ACHN (cell line): ENCODE measurements at regions not wholly inside any gene's neighbourhood (a gene's known extent, or its start where the extent isn't known, plus 50 kb on each side); places are given as distances from the start of the nearest gene placed in this dataset.
"Not testable (repeated sequence)": the region's sequence is repeated elsewhere in the genome, so short reads cannot be mapped to it uniquely, and the experiment has no call there.

Source experiments
- DNase-seq: peaks from one replicate; pipeline ENCODE4 v3.0.0-alpha.2; 2015
- in situ Hi-C: cut with HindIII; loops from 2 replicates; pipeline ENCODE4 v1.10.0; 2017; ENCODE audit warnings: low sequenced_read_pairs, low pct_ligation_motif_present, low pct_unique_long_range_greater_than_20kb

- DNase-seq, in situ Hi-C loops: not testable (repeated sequence)
Measured at GRCh38 chr1:206256935-206257334, 53.6 kb downstream of the SRGAP2 start.

GRCh38 chr1:206261473-206261872 is 58.1 kb downstream of the SRGAP2 start:
- in situ Hi-C loops, DNase-seq: not testable (repeated sequence)

DNA sequence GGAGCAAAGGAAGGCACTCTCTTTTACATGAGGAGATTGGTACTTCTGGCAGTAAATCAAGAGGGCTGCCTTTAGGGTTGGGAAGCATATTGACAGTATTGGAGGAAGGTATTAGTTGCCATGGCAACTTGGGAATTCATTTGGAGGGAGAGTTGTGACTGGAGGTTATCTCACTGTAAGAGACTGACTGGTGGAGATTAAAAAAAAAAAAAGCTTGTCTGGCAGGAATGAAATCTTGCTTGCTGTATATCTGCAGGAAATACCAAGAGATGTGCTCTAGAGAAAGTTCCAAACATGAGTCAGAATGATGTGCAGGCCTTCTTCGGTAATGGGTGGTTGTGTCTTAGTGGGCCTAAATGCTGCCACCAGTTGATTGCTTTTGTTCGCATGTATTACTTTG is 59.1 kb downstream of the SRGAP2 start:
- DNase-seq, in situ Hi-C loops: not testable (repeated sequence)

DNA sequence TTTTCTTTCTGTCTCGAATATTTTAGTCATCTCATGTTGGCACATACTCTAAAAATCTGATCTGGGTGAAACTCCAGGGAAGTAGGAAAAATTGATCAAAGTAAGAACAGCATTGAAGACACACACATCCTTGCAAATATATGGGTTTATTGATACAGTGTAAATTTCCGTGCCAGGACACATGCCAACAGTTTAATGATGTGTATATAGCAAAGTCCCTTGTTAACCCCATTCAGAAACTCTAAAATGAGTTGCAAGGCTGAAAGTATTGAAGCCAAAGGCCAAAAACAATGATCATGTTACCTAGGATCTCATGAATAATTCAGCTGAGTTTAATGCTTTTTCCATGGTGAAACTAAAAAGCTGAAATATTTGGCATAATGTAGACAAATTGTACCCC is 61.6 kb downstream of the SRGAP2 start:
- DNase-seq, in situ Hi-C loops: not testable (repeated sequence)

DNA sequence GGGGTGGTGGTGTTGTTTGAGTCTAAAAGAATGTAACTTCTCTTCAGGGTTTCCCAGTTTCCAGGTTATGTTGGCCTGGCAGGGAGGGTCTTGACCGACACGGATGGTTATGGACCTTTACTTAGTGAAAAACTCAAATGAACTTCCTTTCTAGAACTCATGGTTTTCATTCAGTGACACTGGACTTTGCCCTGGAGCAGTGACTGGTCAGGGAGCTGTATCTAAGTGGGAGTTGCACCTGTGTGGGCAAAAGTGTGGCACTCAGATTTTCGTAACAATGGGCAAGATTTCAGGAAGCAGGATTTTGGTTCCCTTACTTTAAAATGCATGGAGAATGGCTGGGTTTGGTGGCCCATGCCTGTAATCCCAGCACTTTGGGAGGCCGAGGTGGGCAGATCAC is 67.8 kb downstream of the SRGAP2 start:
- in situ Hi-C loops, DNase-seq: not testable (repeated sequence)

DNA sequence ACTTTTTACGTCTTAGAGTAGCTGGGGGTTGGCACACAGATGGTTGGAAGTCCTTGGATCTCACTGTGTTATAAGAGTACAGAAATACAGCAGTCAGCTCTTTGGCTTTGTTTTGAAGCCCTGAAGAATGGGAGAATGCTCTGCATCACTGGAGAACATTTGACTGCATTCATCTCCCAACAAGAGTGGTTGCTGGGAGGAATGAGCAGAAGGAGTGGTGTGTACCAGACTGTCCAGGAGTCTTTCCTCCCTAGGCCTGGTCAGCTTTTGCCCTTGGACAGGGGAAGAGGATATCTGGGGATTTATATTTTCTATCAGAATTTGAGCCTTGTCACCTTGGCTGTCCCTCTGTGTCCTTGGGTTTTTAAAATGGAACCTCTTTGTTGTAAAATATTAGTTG is 69.8 kb downstream of the SRGAP2 start:
- DNase-seq, in situ Hi-C loops: not testable (repeated sequence)

- in situ Hi-C loops, DNase-seq: not testable (repeated sequence)
Measured at GRCh38 chr1:206276143-206276542, 72.8 kb downstream of the SRGAP2 start.

GRCh38 chr1:206278683-206279082 is 75.3 kb downstream of the SRGAP2 start:
- in situ Hi-C loops: not testable (repeated sequence)
- DNase-seq: peak; percentile 0

GRCh38 chr1:206280683-206281082 is 77.3 kb downstream of the SRGAP2 start:
- DNase-seq, in situ Hi-C loops: not testable (repeated sequence)

DNA sequence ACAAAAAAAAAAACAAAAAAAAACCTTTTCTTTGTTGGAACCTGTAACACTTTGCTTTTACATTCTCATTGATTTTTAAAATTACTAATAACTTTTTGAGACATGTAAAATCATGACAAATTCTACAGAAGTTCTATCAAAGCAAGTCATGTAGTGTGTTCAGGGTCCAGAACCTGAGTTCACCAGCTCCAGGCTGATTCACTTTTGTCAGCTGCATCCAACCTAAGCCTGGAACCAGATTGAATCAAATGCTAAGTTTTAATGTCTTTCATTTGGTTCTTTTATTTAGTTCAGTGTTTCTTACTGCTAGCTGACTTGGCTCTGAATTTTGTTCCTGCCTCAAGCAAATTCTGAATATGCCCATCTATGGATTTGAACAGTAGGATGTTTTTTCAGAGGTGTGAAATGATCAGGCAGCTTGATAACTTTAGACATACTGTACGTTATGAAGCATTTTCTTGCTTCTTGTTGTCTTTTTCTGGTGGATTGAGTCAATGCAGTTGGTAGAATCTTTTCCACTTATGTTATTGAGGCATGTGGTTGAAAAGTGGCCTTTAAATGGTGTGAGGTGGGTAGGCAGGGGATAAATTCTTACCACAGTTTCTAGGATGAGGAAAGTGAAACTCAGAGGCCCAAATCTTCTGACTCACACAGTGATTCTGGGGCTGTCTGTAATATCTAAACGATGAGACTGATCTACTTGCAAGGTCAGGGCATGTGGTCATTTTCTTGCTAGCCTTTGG is 78.7 kb downstream of the SRGAP2 start:
- in situ Hi-C loops, DNase-seq: not testable (repeated sequence)

DNA sequence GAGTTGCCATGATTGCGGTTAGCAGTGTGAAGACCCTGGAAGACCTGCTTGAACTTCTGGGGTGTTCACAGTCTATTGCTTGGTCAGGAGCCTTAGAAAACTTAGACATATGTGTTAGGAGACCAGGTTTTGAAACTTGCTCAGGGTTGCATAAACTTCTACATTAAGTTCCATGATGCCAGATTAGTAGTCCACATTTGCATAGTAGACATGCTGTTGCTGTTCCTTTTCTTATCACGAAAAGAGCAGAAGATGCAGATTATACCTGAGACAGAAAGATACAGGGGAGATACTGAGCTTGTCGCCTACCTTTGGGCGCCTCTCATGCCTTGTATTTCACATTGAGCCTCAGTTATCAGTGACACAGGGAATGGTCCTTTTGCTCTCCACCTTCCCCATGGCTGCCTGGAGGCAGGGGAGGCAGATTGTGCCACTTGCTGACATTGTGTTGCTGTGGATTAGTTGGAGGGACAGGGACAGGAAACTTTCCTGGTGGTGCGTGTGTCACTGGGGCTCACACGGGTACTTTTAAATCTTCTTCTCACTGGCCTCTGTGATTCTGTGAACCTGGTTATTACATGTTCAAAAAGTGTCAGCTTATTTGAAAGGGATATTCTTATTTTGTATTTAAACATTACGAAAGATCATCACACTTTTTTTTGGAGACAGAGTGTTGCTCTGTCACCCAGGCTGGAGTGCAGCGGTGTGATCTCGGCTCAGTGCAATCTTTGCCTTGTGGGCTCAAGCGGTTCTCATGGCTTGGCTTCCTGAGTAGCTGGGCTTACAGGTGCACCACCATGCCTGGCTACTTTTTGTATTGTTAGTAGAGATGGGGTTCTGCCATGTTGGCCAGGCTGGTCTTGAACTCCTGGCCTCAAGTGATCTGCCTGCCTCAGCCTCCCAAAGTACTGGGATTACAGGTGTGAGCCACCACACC is 82.0 kb downstream of the SRGAP2 start:
- DNase-seq, in situ Hi-C loops: not testable (repeated sequence)

GRCh38 chr1:206287759-206288158 is 84.4 kb downstream of the SRGAP2 start:
- in situ Hi-C loops, DNase-seq: not testable (repeated sequence)

- in situ Hi-C loops, DNase-seq: not testable (repeated sequence)
Measured at GRCh38 chr1:206288453-206288852, 85.1 kb downstream of the SRGAP2 start.

DNA sequence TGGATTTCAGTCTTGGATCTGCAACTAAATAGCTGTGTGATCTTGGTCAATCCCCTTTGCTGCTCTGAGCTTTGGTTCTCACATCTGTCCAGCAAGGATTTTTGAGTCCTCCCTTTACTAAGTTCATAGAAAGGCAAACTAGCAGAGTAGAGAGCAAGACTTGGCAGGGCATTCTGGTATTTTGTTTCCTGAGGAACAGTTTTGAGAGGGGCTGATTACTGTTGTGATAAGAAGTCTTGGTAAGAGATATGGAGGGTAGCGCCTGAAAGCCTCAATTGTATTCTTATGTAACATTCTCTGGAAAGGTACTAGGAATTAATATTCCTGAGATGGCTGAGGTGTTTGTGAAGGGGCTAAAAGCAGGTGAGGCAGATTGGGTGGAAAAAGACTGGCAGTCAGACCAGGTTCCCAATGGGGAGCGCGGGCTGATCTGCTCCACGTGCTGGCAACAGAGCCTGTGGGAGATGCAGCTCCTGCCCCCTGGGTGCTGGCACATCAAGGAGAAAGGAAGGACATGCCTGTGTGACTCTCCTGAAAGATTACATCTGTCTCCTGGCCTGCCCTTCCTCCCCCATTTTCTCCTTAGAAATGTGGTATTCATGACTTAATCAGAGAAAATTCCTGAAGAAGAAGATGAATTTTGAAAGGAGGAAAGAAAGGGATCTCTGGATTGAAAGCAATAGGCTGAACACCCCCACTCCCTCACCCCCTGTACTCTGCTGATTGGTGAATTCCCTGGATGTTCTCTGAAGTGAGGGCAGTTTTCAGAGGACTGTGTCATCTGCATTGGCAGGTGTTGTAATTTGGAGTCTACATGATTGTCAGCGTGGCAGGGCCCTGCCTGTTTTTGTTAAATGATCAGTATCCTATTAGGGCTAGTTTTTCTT is 94.0 kb downstream of the SRGAP2 start:
- in situ Hi-C loops: not testable (repeated sequence)

GRCh38 chr1:206298032-206298392 is 94.7 kb downstream of the SRGAP2 start:
- DNase-seq, in situ Hi-C loops: not testable (repeated sequence)

More for the DNA sequence above, 94.0 kb downstream of the SRGAP2 start:
- not testable (repeated sequence) for DNase-seq

DNA sequence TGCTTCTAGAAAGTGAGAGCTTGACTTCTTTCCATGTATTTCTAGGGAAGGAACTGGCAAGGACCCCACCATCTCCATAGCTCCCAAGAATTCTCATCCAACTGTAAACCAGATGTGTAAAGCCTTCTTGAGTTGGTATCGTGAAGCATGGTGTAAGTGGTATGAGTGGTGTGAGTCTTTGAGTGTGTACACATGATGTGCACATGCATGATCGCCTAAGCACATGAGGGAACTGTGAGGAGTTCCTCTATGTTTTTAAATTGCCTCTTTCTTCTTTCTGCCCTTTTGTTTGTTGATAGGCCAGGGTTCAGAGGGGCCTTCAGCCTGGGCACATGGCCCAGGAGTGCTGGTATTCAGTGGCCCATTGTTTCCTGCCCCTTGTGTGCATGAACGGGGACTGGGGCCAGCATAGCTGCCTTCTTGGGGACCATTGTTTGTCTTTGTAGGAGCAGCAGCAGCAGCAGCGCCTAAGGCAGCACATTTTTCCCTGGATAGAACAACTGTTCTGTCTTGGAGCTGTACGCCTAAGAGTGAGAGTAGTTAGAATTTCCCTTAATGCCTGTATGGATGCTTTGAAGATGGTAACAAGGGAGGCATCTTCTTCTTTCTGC is 95.9 kb downstream of the SRGAP2 start:
- in situ Hi-C loops, DNase-seq: not testable (repeated sequence)

DNA sequence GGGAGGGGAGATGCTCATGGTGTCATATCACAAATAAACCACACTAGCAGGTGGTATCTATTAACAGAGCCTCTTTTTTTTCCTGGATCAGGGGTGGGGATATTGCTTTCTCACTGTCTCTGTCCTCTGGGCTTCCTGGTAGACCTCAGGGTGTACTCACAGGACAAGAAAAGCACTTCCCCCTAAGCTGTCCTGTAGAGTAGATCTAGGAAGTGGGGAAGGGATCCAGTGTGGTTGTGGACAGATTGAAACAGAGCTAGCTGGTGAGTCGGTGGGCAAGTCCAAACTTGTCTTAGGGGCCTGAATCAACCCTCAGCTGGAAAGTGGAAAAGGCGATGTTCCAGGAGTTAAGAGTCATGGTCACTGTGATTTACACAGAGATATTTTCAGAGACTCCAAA is 96.6 kb downstream of the SRGAP2 start:
- DNase-seq, in situ Hi-C loops: not testable (repeated sequence)

DNA sequence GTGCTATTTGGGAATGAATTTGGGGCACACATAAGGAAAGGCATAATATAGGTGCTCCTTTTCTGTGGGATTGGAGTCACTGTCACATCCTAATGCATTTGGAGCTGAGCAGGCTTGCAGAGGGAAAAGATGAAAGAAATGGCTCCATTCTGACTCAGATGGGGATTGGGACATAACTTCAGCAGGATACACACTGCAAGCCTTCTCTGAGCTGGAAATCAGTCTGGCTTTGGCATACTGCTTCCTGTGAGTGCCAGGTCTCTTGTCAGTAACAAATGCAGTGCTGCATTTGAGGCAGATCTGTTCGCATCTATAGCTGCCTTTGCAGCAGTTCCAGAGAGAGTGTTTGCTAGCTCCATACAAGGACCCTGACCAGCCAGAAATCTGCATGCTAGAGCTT is 98.7 kb downstream of the SRGAP2 start:
- DNase-seq, in situ Hi-C loops: not testable (repeated sequence)
